ENCODE measurements at regions not wholly inside any gene's neighbourhood (a gene's known extent, or its start where the extent isn't known, plus 50 kb on each side); places are given as distances from the start of the nearest gene placed in this dataset.

DNA sequence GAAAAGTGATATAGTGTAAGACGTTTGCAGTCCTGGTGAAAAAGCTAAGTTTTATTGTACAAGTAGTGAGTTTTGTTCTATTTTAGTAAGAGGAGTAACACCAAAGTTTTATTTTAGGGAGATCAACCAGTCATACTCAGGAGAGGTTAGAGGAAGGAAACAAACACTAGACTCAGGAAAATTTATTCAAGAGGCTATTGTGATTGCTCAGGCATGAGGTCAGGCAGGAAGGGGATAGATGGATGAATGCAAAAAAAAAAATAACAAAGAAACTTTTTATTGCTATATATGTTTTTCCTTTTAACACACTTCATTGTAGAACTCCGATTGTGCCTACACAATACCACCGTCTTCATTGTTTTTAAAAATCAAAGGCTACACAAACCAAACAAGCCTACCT, 189.0 kb downstream of the LYPLAL1 start:
- TF ChIP-seq SMC3 (IDR thresholded peaks at IDR 0.05) (no peak), CEBPB (IDR thresholded peaks at IDR 0.05) (no peak), CHD2 (IDR thresholded peaks at IDR 0.05; ENCODE audit: low read length, partially characterized antibody) (no peak), RAD21 (conservative IDR thresholded peaks at IDR 0.05 in 1 of 2, IDR thresholded peaks at IDR 0.05 in 1 of 2) (no peak), MAZ (IDR thresholded peaks at IDR 0.05; ENCODE audit: borderline replicate concordance, low read depth, low read length) (no peak), SREBF2 (IDR thresholded peaks at IDR 0.05) (no peak), ESRRA (IDR thresholded peaks at IDR 0.05; ENCODE audit: borderline replicate concordance, low read length) (no peak), FOSL2 (IDR thresholded peaks at IDR 0.05) (no peak), FOSL2 (CRISPR knock-in tag; IDR thresholded peaks at IDR 0.05) (no peak)
- TF ChIP-seq, protein P1, sequence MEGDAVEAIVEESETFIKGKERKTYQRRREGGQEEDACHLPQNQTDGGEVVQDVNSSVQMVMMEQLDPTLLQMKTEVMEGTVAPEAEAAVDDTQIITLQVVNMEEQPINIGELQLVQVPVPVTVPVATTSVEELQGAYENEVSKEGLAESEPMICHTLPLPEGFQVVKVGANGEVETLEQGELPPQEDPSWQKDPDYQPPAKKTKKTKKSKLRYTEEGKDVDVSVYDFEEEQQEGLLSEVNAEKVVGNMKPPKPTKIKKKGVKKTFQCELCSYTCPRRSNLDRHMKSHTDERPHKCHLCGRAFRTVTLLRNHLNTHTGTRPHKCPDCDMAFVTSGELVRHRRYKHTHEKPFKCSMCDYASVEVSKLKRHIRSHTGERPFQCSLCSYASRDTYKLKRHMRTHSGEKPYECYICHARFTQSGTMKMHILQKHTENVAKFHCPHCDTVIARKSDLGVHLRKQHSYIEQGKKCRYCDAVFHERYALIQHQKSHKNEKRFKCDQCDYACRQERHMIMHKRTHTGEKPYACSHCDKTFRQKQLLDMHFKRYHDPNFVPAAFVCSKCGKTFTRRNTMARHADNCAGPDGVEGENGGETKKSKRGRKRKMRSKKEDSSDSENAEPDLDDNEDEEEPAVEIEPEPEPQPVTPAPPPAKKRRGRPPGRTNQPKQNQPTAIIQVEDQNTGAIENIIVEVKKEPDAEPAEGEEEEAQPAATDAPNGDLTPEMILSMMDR (IDR thresholded peaks at IDR 0.05) = no peak
- TF ChIP-seq, protein P2, sequence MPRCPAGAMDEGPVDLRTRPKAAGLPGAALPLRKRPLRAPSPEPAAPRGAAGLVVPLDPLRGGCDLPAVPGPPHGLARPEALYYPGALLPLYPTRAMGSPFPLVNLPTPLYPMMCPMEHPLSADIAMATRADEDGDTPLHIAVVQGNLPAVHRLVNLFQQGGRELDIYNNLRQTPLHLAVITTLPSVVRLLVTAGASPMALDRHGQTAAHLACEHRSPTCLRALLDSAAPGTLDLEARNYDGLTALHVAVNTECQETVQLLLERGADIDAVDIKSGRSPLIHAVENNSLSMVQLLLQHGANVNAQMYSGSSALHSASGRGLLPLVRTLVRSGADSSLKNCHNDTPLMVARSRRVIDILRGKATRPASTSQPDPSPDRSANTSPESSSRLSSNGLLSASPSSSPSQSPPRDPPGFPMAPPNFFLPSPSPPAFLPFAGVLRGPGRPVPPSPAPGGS (IDR thresholded peaks at IDR 0.05) = no peak
- TF ChIP-seq, protein P3, sequence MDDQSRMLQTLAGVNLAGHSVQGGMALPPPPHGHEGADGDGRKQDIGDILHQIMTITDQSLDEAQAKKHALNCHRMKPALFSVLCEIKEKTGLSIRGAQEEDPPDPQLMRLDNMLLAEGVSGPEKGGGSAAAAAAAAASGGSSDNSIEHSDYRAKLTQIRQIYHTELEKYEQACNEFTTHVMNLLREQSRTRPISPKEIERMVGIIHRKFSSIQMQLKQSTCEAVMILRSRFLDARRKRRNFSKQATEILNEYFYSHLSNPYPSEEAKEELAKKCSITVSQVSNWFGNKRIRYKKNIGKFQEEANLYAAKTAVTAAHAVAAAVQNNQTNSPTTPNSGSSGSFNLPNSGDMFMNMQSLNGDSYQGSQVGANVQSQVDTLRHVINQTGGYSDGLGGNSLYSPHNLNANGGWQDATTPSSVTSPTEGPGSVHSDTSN (IDR thresholded peaks at IDR 0.05) = no peak
- TF ChIP-seq, protein P4, sequence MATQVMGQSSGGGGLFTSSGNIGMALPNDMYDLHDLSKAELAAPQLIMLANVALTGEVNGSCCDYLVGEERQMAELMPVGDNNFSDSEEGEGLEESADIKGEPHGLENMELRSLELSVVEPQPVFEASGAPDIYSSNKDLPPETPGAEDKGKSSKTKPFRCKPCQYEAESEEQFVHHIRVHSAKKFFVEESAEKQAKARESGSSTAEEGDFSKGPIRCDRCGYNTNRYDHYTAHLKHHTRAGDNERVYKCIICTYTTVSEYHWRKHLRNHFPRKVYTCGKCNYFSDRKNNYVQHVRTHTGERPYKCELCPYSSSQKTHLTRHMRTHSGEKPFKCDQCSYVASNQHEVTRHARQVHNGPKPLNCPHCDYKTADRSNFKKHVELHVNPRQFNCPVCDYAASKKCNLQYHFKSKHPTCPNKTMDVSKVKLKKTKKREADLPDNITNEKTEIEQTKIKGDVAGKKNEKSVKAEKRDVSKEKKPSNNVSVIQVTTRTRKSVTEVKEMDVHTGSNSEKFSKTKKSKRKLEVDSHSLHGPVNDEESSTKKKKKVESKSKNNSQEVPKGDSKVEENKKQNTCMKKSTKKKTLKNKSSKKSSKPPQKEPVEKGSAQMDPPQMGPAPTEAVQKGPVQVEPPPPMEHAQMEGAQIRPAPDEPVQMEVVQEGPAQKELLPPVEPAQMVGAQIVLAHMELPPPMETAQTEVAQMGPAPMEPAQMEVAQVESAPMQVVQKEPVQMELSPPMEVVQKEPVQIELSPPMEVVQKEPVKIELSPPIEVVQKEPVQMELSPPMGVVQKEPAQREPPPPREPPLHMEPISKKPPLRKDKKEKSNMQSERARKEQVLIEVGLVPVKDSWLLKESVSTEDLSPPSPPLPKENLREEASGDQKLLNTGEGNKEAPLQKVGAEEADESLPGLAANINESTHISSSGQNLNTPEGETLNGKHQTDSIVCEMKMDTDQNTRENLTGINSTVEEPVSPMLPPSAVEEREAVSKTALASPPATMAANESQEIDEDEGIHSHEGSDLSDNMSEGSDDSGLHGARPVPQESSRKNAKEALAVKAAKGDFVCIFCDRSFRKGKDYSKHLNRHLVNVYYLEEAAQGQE (IDR thresholded peaks at IDR 0.05) = no peak

Measured in A549 (cell line).